ENCODE measurements at regions not wholly inside any gene's neighbourhood (a gene's known extent, or its start where the extent isn't known, plus 50 kb on each side); places are given as distances from the start of the nearest gene placed in this dataset.

- TF ChIP-seq, protein P1, sequence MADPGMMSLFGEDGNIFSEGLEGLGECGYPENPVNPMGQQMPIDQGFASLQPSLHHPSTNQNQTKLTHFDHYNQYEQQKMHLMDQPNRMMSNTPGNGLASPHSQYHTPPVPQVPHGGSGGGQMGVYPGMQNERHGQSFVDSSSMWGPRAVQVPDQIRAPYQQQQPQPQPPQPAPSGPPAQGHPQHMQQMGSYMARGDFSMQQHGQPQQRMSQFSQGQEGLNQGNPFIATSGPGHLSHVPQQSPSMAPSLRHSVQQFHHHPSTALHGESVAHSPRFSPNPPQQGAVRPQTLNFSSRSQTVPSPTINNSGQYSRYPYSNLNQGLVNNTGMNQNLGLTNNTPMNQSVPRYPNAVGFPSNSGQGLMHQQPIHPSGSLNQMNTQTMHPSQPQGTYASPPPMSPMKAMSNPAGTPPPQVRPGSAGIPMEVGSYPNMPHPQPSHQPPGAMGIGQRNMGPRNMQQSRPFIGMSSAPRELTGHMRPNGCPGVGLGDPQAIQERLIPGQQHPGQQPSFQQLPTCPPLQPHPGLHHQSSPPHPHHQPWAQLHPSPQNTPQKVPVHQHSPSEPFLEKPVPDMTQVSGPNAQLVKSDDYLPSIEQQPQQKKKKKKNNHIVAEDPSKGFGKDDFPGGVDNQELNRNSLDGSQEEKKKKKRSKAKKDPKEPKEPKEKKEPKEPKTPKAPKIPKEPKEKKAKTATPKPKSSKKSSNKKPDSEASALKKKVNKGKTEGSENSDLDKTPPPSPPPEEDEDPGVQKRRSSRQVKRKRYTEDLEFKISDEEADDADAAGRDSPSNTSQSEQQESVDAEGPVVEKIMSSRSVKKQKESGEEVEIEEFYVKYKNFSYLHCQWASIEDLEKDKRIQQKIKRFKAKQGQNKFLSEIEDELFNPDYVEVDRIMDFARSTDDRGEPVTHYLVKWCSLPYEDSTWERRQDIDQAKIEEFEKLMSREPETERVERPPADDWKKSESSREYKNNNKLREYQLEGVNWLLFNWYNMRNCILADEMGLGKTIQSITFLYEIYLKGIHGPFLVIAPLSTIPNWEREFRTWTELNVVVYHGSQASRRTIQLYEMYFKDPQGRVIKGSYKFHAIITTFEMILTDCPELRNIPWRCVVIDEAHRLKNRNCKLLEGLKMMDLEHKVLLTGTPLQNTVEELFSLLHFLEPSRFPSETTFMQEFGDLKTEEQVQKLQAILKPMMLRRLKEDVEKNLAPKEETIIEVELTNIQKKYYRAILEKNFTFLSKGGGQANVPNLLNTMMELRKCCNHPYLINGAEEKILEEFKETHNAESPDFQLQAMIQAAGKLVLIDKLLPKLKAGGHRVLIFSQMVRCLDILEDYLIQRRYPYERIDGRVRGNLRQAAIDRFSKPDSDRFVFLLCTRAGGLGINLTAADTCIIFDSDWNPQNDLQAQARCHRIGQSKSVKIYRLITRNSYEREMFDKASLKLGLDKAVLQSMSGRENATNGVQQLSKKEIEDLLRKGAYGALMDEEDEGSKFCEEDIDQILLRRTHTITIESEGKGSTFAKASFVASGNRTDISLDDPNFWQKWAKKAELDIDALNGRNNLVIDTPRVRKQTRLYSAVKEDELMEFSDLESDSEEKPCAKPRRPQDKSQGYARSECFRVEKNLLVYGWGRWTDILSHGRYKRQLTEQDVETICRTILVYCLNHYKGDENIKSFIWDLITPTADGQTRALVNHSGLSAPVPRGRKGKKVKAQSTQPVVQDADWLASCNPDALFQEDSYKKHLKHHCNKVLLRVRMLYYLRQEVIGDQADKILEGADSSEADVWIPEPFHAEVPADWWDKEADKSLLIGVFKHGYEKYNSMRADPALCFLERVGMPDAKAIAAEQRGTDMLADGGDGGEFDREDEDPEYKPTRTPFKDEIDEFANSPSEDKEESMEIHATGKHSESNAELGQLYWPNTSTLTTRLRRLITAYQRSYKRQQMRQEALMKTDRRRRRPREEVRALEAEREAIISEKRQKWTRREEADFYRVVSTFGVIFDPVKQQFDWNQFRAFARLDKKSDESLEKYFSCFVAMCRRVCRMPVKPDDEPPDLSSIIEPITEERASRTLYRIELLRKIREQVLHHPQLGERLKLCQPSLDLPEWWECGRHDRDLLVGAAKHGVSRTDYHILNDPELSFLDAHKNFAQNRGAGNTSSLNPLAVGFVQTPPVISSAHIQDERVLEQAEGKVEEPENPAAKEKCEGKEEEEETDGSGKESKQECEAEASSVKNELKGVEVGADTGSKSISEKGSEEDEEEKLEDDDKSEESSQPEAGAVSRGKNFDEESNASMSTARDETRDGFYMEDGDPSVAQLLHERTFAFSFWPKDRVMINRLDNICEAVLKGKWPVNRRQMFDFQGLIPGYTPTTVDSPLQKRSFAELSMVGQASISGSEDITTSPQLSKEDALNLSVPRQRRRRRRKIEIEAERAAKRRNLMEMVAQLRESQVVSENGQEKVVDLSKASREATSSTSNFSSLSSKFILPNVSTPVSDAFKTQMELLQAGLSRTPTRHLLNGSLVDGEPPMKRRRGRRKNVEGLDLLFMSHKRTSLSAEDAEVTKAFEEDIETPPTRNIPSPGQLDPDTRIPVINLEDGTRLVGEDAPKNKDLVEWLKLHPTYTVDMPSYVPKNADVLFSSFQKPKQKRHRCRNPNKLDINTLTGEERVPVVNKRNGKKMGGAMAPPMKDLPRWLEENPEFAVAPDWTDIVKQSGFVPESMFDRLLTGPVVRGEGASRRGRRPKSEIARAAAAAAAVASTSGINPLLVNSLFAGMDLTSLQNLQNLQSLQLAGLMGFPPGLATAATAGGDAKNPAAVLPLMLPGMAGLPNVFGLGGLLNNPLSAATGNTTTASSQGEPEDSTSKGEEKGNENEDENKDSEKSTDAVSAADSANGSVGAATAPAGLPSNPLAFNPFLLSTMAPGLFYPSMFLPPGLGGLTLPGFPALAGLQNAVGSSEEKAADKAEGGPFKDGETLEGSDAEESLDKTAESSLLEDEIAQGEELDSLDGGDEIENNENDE (IDR thresholded peaks at IDR 0.05; ENCODE audit: insufficient replicate concordance, low read length): no peak
- TF ChIP-seq GTF2F1 (IDR thresholded peaks at IDR 0.05; ENCODE audit: borderline replicate concordance, low read depth, low read length) (no peak), TEAD4 (IDR thresholded peaks at IDR 0.05; ENCODE audit: low read depth, low read length) (no peak), PHF8 (conservative IDR thresholded peaks at IDR 0.05; ENCODE audit: low read depth, low read length) (no peak), NANOG (IDR thresholded peaks at IDR 0.05; ENCODE audit: insufficient read depth, low read depth, low read length, poor library complexity, severe bottlenecking) (no peak), SUZ12 (IDR thresholded peaks at IDR 0.05; ENCODE audit: low read length) (no peak), POLR2A (IDR thresholded peaks at IDR 0.05; ENCODE audit: control extremely low read depth in 1 of 2, low read depth in 2 of 2, low read length in 2 of 2) (no peak), BCL11A (IDR thresholded peaks at IDR 0.05; ENCODE audit: low read depth in 2 of 2, low read length in 2 of 2) (no peak)
These were observed 652.4 kb upstream of the MEF2C start (continued) for GRCh38 chr5:89535411-89535810.
